ENCODE measurements at regions not wholly inside any gene's neighbourhood (a gene's known extent, or its start where the extent isn't known, plus 50 kb on each side); places are given as distances from the start of the nearest gene placed in this dataset.
A peak's percentile ranks its signal among the peaks of the same experiment; 100 is the strongest.

- WGBS, 3 donors = 88 to 95% (median 91%) methylated on average over 3 of the region's 3 CpGs
- no peak overlapping the region for H3K4me3 ChIP-seq
- H3K9me3 ChIP-seq = no peaks in the 10 kb centered on the region
- intact Hi-C loops (cut with DNase I) = no loop called here
- no peaks in the 10 kb centered on the region for H3K36me3 ChIP-seq
- no peak overlapping the region for H3K27ac ChIP-seq
- TF ChIP-seq, protein P1, sequence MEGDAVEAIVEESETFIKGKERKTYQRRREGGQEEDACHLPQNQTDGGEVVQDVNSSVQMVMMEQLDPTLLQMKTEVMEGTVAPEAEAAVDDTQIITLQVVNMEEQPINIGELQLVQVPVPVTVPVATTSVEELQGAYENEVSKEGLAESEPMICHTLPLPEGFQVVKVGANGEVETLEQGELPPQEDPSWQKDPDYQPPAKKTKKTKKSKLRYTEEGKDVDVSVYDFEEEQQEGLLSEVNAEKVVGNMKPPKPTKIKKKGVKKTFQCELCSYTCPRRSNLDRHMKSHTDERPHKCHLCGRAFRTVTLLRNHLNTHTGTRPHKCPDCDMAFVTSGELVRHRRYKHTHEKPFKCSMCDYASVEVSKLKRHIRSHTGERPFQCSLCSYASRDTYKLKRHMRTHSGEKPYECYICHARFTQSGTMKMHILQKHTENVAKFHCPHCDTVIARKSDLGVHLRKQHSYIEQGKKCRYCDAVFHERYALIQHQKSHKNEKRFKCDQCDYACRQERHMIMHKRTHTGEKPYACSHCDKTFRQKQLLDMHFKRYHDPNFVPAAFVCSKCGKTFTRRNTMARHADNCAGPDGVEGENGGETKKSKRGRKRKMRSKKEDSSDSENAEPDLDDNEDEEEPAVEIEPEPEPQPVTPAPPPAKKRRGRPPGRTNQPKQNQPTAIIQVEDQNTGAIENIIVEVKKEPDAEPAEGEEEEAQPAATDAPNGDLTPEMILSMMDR (IDR thresholded peaks at IDR 0.05) = no peak
- TF ChIP-seq POLR2A (IDR thresholded peaks at IDR 0.05) (no peak), EP300 (IDR thresholded peaks at IDR 0.05) (no peak)
- no peaks in the 10 kb centered on the region for H3K4me1 ChIP-seq (ENCODE audit: insufficient read depth)
- DNase-seq = no peak
- H3K27me3 ChIP-seq = no peaks in the 10 kb centered on the region
Measured at GRCh38 chr18:45316127-45316526, 299.1 kb upstream of the SLC14A2 start.

GRCh38 chr18:45317948-45318640 lies 297.2 kb upstream of the SLC14A2 start:
- DNase-seq = no peak
- H3K4me3 ChIP-seq = no peak overlapping the region
- TF ChIP-seq POLR2A (IDR thresholded peaks at IDR 0.05) (no peak), EP300 (IDR thresholded peaks at IDR 0.05) (no peak)
- TF ChIP-seq, protein P1 (IDR thresholded peaks at IDR 0.05) = no peak
- H3K9me3 ChIP-seq = no peaks in the 10 kb centered on the region
- intact Hi-C loops (cut with DNase I) = no loop called here
- H3K4me1 ChIP-seq (ENCODE audit: insufficient read depth) = no peaks in the 10 kb centered on the region
- no peak overlapping the region for H3K27ac ChIP-seq
- WGBS, 3 donors = 73 to 83% (median 79%) methylated on average over 10 of the region's 10 CpGs
- no peaks in the 10 kb centered on the region for H3K27me3 ChIP-seq
- H3K36me3 ChIP-seq = no peaks in the 10 kb centered on the region

DNA sequence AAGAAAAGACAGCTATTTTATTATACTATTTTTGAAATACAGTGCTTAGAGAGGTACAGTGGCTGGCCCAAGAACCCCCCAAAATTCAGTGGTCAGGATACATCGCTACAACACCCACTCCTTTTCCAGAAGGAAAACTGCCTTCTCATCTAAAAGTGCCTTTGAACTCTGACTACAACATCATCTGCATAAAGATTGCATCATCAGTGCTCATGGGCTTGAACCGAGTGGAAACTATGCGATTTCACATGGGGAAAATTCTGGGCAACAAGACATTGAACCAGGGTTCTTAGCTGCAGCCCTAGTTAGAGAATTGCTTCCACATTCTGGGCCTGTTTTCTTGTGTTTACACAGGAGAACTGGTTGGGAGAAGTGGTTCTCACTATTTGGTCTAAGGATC lies 294.6 kb upstream of the SLC14A2 start:
- Histone ChIP-seq H3K4me3 (no peak overlapping the region), H3K9me3 (no peaks in the 10 kb centered on the region), H3K36me3 (no peaks in the 10 kb centered on the region), H3K27ac (no peak overlapping the region), H3K27me3 (no peaks in the 10 kb centered on the region), H3K4me1 (ENCODE audit: insufficient read depth) (peaks cover 4% of the 10 kb centered on the region)
- WGBS, 3 donors = 58 to 86% (median 71%) methylated on average over 3 of the region's 3 CpGs
- intact Hi-C loops (cut with DNase I) = no loop called here
- peak in 1 of 5 donors; percentile 24 for DNase-seq
- TF ChIP-seq EP300 (IDR thresholded peaks at IDR 0.05) = no peak

DNA sequence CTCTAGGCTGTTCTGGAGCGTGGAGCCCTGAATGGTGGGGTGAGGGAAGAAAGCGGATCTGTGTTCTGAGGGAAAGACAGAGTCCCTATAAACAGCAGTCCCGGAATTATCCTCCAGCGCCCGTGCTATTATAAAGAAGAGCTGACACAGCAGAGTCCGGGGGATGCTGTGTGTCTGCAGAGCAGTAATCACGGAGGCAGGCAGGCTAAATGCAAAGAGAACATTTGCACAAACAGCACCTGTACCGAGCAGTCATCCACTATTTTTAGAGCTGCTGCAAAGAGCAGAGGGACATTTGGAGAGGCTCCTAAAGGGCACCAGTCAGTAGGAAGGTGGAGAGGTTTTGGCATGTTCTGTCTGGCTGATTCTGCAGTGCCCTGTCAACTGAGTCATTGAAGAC lies 293.8 kb upstream of the SLC14A2 start:
- 66 to 73% (median 67%) methylated on average over 8 of the region's 8 CpGs for WGBS, 3 donors
- Histone ChIP-seq H3K4me1 (ENCODE audit: insufficient read depth) (peaks cover 4% of the 10 kb centered on the region), H3K36me3 (no peaks in the 10 kb centered on the region), H3K4me3 (no peak overlapping the region), H3K9me3 (no peaks in the 10 kb centered on the region), H3K27ac (no peak overlapping the region), H3K27me3 (no peaks in the 10 kb centered on the region)
- TF ChIP-seq EP300 (IDR thresholded peaks at IDR 0.05) = no peak
- TF ChIP-seq POLR2A (IDR thresholded peaks at IDR 0.05) = no peak
- TF ChIP-seq, protein P1 (IDR thresholded peaks at IDR 0.05) = no peak
- no peak for DNase-seq
- intact Hi-C loops (cut with DNase I) = no loop called here

- TF ChIP-seq, protein P1 (IDR thresholded peaks at IDR 0.05) = no peak
- TF ChIP-seq POLR2A (IDR thresholded peaks at IDR 0.05) = no peak
- intact Hi-C loops (cut with DNase I) = no loop called here
- no peaks in the 10 kb centered on the region for H3K36me3 ChIP-seq
- H3K27me3 ChIP-seq = no peaks in the 10 kb centered on the region
- no peak overlapping the region for H3K27ac ChIP-seq
- DNase-seq = no peak
- WGBS, 3 donors = 87 to 94% (median 90%) methylated on average over 4 of the region's 4 CpGs
- H3K4me3 ChIP-seq = no peak overlapping the region
- H3K9me3 ChIP-seq = no peaks in the 10 kb centered on the region
- peaks cover 4% of the 10 kb centered on the region for H3K4me1 ChIP-seq (ENCODE audit: insufficient read depth)
Measured at GRCh38 chr18:45322343-45322742, 292.9 kb upstream of the SLC14A2 start.

Data from ovary (tissue), 7 donors.